DMS114 treated with DMSO at 0.1 percent for 48 hours (cell line): ENCODE measurements at regions not wholly inside any gene's neighbourhood (a gene's known extent, or its start where the extent isn't known, plus 50 kb on each side); places are given as distances from the start of the nearest gene placed in this dataset.
"Not testable (repeated sequence)": the region's sequence is repeated elsewhere in the genome, so short reads cannot be mapped to it uniquely, and the experiment has no call there.

Experiments used
- DNase-seq: peaks from one replicate; lab custom pipeline; 2025; ENCODE audit not compliant: unreplicated experiment; lab: John Stamatoyannopoulos, UW

- no peak for DNase-seq
These were observed 92.6 kb upstream of the CTBP2 start for GRCh38 chr10:125252937-125253336.

GRCh38 chr10:125250834-125251233, 90.5 kb upstream of the CTBP2 start:
- not testable (repeated sequence) for DNase-seq

DNA sequence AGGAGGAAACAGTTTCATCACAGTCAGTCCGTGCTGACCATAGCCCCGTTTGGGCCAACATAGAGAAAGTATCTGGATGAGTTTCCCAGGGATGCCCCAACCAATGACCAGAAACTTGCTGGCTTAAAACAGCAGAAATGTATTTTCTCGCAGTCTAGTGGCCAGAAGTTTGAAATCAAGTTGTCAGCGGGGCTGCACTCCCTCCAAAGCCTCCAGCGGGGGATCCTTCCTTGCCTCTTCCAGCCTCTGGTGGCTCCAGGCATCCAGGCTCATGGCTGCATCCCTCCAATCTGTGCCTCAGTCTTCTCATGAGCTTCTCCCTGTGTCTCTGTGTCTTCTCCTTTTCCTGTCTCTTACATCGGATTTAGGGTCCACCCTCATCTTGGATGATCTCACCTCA, 89.6 kb upstream of the CTBP2 start:
- DNase-seq = no peak

GRCh38 chr10:125248489-125248888, 88.1 kb upstream of the CTBP2 start:
- no peak for DNase-seq

DNA sequence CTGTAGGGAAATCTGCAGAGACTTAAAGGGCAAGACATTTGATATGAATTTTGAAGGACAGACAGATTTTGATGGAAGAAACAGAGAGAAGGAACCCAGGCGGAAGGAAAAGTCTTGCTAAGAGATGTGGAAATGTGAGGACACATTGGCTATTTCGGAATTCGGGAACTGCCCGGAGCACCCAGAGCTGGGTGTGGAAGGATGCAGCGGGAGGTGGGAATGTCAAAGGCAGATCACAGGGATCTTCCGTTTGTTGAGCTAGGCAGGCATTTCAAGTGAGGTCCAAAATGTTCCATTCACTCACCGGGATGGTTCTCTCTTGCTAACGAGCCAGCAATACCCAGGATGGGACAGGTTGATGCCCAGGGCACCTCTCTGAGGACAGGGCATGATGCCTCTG, 87.2 kb upstream of the CTBP2 start:
- DNase-seq = no peak

DNA sequence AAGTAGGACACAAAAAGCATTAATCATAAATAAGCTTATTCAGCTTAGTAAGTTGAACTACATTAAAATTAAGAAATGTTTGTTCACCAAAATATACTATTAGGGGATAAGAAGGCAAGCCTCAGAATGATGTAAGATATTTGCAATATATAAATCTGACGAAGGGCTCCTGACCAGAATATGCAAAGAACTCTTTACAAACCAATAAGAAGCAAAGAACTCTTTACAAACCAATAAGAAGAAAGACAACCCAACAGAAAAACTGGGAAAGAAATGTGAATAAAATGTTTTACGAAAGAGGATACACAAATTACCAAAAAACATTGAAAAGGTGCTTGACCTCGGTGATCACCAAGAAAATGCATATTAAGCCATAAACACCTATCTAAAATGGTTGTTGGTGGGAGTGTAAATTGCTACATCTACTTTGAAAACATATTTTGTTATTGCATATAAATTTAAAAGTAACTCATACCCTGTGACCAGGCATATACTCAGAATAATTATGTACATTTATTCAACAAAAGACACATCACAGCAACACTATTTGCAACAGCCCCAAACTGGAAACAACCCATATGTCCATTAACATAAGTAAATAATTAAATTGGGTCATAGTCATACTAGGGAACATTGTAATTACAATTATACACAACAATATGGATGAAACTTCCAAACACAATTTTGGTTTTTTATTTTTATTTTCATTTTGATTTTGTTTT, 83.3 kb upstream of the CTBP2 start:
- DNase-seq = no peak

GRCh38 chr10:125238682-125239081, 78.3 kb upstream of the CTBP2 start:
- DNase-seq = no peak

GRCh38 chr10:125236091-125236490, 75.7 kb upstream of the CTBP2 start:
- no peak for DNase-seq

- no peak for DNase-seq
These were observed 75.0 kb upstream of the CTBP2 start for GRCh38 chr10:125235093-125236069.

DNA sequence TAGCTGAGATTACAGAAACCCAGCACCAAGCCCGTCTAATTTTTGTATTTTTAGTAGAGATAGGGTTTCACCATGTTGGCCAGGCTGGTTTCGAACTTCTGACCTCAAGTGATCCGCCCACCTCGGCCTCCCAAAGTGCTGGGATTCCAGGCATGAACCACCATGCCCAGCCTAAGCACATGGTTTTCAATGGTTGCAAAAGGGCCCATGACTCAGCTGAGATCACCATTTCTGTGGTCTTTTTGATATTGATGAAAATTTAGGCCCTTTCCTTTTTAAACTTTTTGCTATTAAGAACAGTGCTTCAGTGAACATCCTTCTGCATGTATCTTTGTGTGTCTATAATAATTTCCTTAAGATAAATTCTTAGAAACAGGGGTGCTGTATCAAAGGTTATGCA, 74.2 kb upstream of the CTBP2 start:
- DNase-seq = not testable (repeated sequence)

GRCh38 chr10:125233726-125234125, 73.4 kb upstream of the CTBP2 start:
- DNase-seq = no peak

GRCh38 chr10:125232841-125233240, 72.5 kb upstream of the CTBP2 start:
- DNase-seq = no peak

DNA sequence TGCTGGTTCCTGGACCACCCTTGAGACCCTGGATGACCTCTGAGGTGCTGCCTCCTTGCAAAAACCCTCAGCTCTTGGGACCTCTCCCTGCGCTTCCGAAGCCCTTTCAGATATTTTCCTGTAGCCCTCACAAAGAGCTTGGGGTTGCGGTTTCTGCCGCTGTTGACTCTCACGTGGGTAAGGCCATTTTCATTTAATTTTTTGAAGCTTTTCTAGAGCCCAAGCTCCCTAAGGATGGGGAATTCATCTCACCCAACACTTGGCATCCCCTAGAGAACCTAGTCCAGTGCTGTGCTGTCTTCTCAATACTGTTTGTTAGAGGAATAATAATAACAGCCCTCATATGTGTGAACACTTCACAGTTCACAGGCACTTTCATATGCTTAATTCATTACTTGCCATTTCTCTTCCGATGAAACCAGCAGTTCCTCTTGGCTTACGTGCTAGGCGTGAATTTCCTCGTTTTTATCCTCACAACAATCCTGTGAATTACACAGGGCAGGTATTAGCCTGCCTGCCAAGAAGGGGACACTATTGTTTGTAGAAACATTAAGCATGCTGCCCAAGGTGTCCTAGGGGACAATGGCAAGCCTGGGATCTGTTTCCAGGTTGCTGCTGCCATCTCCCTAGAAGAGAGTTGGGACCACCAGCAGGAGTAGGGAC, 71.6 kb upstream of the CTBP2 start:
- DNase-seq = no peak

- no peak for DNase-seq
These were observed 70.9 kb upstream of the CTBP2 start for GRCh38 chr10:125231116-125231812.

DNA sequence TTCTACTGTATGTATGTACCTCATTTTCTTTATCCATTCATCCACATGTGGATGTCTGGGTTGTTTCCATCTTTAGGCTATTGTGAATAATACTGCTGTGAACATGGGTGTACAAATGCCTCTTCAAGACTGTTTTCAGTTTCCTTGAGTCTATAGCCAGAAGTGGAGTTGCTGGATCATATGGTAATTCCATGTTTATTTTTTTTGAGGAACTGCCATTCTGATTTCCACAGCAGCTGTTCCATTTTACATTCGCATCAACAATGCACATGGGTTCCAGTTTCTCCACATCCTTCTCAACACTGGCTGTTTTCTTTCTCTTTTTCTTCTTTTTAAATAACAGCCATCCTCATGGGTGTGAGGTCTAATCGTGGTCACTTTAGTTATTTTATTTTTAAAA, 69.9 kb upstream of the CTBP2 start:
- no peak for DNase-seq

- DNase-seq = not testable (repeated sequence)
These were observed 68.0 kb upstream of the CTBP2 start for GRCh38 chr10:125228245-125228940.

DNA sequence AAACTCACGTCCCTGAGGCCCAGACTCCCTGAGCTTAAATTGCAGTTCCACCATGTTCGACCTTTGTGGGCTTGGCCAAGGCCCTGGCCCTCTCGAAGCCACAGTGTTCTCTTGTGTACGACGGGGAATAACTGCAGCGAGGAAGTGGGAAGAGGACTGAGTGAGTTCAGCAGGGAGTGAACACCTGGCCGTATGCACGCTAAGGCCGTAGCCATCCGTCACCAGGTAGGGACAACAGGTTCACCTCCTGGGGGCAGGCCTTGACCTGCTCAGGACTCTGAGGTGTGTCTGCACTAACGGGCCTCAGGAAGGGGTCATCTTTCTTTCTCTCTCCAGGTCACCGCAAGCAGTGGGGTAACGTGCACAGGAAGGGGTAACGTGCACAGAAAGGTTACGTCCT, 67.2 kb upstream of the CTBP2 start:
- no peak for DNase-seq

- DNase-seq = no peak
These were observed 66.5 kb upstream of the CTBP2 start for GRCh38 chr10:125226823-125227222.

GRCh38 chr10:125226005-125226404, 65.6 kb upstream of the CTBP2 start:
- no peak for DNase-seq

GRCh38 chr10:125225051-125225450, 64.7 kb upstream of the CTBP2 start:
- DNase-seq = no peak
